Kidney epithelial cell (primary cell): ENCODE measurements at regions not wholly inside any gene's neighbourhood (a gene's known extent, or its start where the extent isn't known, plus 50 kb on each side); places are given as distances from the start of the nearest gene placed in this dataset.

Experiments
- DNase-seq: peaks from one replicate; pipeline ENCODE4 v3.0.0-alpha.2; 2010; ENCODE audit warnings: low read depth
- H3K27me3 ChIP-seq: 2 replicates; pipeline ENCODE4 v1.6.0; 2011; ENCODE audit warnings: low read length; ENCODE audit not compliant: control insufficient read depth, insufficient read depth
- H3K36me3 ChIP-seq: 2 replicates; pipeline ENCODE4 v1.5.1; 2011; ENCODE audit warnings: low read length; ENCODE audit not compliant: control insufficient read depth, insufficient read depth
- H3K4me3 ChIP-seq: 2 replicates; pipeline ENCODE4 v1.5.1; 2011; ENCODE audit warnings: low read depth, mild to moderate bottlenecking, control low read depth, low read length
- TF ChIP-seq, protein P1 (sequence below): IDR thresholded peaks from 2 replicates; pipeline ENCODE4 v1.5.1; 2011; ENCODE audit warnings: mild to moderate bottlenecking, moderate library complexity, low read length, control low read depth, inconsistent platforms; ENCODE audit not compliant: insufficient read depth, poor library complexity, severe bottlenecking

DNA sequence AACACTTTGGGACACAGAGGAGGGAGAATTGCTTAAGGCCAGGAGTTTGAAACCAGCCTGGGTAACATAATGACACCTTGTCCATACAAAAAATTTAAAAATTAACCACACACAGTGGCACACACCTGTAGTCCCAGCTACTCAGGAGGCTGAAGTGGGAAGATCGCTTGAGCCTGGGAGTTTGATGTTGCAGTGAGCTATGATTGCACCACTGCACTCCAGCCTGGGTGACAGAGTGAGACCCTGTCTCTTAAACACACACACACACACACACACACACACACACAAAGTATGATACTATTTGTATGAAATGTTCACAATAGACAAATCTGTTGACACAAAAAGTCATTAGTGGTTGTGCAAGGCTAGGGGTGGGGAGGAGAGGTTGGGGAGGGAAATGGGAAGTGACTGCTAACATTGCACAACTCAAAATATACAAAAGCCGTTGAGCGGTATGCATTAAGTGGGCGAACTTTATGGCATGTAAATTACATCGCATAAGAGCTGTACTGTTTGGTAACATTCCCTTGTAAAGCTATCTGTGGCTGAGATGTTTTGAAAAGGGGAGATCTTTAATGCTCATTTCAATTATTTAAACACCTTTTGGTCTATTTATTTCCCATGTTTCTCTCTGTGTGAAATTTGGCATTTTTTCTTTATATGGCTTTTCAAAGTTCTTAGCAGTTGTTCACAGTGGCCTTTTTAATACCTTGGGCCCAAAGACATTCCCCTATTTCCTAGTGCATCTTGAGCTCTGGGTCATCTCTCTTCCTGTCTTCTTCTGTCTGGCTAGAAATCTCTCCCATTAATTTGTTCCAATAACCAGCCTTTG, 58.9 kb upstream of the ZNF516 start:
- Histone ChIP-seq H3K4me3 (no peak overlapping the region), H3K36me3 (no peaks in the 10 kb centered on the region), H3K27me3 (no peaks in the 10 kb centered on the region)
- no peak for DNase-seq
- TF ChIP-seq, protein P1, sequence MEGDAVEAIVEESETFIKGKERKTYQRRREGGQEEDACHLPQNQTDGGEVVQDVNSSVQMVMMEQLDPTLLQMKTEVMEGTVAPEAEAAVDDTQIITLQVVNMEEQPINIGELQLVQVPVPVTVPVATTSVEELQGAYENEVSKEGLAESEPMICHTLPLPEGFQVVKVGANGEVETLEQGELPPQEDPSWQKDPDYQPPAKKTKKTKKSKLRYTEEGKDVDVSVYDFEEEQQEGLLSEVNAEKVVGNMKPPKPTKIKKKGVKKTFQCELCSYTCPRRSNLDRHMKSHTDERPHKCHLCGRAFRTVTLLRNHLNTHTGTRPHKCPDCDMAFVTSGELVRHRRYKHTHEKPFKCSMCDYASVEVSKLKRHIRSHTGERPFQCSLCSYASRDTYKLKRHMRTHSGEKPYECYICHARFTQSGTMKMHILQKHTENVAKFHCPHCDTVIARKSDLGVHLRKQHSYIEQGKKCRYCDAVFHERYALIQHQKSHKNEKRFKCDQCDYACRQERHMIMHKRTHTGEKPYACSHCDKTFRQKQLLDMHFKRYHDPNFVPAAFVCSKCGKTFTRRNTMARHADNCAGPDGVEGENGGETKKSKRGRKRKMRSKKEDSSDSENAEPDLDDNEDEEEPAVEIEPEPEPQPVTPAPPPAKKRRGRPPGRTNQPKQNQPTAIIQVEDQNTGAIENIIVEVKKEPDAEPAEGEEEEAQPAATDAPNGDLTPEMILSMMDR = no peak

DNA sequence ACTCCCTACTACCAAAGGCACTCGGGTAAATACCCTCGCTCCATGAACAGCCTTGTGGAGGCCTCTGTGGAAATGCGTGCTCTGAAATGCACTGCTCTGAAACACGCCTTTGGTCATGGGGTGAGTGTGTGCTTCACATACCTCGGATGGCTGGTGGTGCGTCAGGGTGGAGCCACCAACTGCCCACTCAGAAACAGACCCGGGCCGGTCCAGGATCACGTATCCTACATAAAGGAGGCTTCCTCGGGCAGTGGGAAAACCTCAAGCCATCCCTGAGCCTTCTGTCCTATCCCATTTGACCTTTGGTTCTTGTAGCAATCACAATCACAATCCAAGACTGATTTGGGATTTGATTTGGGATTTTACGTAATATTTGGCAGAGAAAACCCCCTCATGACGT, 53.5 kb upstream of the ZNF516 start:
- H3K27me3 ChIP-seq = no peaks in the 10 kb centered on the region
- TF ChIP-seq, protein P1 = no peak
- H3K36me3 ChIP-seq = no peaks in the 10 kb centered on the region
- no peak overlapping the region for H3K4me3 ChIP-seq
- no peak for DNase-seq

DNA sequence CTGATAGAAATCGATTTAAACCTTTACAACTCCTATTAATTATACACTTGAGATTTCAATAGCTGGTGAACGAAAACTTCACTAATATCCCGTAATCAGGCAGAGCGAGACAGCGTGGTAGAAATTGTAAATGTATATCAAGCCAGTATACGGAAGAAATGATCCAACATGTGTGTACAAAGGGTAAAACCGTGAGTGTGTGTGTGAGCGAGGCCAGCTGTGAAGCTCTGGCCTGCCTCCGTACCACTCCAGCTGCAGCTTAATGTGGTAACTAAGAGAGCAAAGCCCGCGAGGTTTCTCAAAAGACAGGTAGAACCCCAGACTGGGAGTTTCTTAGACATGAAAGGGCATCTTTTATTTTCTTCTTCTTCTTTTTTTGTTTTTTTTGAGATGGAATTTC, 52.3 kb upstream of the ZNF516 start:
- no peak for DNase-seq
- TF ChIP-seq, protein P1 = no peak
- Histone ChIP-seq H3K27me3 (no peaks in the 10 kb centered on the region), H3K36me3 (no peaks in the 10 kb centered on the region), H3K4me3 (no peak overlapping the region)

DNA sequence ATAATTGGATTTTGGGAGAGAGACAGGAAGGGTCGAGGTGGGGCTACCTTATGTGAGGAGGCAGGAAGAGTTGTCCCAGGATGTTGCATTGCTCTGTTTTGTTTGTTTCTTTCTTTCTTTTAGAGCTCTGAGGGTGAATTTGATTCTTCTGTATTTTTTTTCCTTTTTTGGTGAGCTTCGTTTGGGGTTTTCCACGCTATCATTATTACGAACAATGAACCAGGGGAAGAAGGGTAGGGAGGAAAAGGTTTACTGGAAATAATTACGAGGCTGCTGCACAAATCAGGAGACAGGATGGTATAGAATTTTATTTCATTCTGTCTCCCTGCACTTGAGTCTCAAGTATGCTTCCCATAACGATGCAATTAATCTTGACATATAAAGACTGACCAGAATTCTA, 51.4 kb upstream of the ZNF516 start:
- Histone ChIP-seq H3K27me3 (no peaks in the 10 kb centered on the region), H3K36me3 (no peaks in the 10 kb centered on the region), H3K4me3 (no peak overlapping the region)
- DNase-seq = no peak
- TF ChIP-seq, protein P1 = no peak

DNA sequence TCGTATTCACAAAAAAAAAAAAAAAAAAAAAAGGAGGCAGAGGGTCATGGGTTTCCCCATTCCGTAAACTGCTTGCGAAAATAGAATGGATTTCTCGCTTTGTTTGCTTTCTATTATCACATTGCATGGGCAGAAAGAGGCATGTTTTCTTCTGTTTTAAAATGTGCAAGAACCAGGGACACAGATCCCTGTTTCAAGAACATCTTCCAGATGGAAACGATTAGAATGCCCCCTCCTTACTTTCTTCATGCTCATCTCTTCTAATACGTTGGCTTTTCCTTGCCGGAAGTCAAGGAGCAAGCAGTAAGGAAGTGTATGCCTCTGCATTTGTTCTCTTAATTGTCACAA, 51.0 kb upstream of the ZNF516 start:
- no peak for DNase-seq
- no peak overlapping the region for H3K4me3 ChIP-seq
- no peaks in the 10 kb centered on the region for H3K36me3 ChIP-seq
- no peaks in the 10 kb centered on the region for H3K27me3 ChIP-seq
- TF ChIP-seq, protein P1 = no peak
